GM23248 (cell line): ENCODE measurements at regions not wholly inside any gene's neighbourhood (a gene's known extent, or its start where the extent isn't known, plus 50 kb on each side); places are given as distances from the start of the nearest gene placed in this dataset.

Source experiments
- EZH2 ChIP-seq: fragments of 200-600 bp; sonication (generic); IDR thresholded peaks from 2 replicates; pipeline ENCODE4 v1.6.1; 2018; ENCODE audit warnings: antibody characterized with exemption, mild to moderate bottlenecking; ENCODE audit not compliant: insufficient read depth, poor library complexity, severe bottlenecking
- EZH2phosphoT487 ChIP-seq: fragments of 200-600 bp; sonication (generic); IDR thresholded peaks from 2 replicates; pipeline ENCODE4 v1.6.1; 2018; ENCODE audit warnings: antibody characterized with exemption, moderate library complexity, mild to moderate bottlenecking, low read depth; ENCODE audit not compliant: insufficient read depth

DNA sequence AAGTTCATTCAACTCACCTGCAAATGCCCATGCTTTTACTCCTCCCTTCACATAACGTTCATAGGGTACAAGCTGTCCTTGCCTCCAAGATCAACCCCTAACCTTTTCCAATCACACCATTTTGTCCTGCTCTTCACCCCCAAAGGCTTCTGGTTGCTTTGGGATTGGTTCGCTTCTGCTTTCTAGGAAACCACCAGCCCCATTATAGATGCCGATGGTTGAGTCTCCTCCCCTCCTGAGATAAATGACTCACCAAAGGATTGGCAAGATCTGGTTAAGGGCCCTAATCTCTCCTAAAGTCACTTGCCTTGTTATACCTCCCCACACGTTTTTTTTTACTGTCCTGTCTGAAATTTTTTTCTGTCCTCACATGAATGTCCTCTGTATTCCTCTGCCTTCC, 311.4 kb downstream of the HACE1 start:
- no peak for TF ChIP-seq EZH2phosphoT487
- no peak for TF ChIP-seq EZH2
